ENCODE measurements at regions not wholly inside any gene's neighbourhood (a gene's known extent, or its start where the extent isn't known, plus 50 kb on each side); places are given as distances from the start of the nearest gene placed in this dataset.

DNA sequence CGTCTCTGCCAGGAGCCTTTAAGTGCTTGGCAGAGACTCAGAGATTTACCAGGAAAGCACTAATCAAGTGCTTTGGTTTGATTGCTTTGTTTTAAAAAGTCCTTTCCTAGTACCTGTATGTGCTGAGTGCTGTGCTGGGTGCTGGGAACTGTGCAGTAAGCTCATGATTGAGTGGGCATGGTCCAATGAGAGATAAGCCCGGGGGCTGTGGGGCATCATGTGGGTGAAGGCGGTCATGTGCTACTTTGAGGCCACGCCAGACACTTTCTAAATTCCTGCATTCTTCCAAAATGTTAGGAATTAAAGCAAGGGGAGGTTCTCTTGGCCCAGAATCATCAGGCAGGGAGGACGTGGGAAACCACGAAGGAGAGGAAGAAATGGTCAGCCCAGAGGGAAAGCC lies 109.0 kb downstream of the ACAA2 start:
- H2BK15ac ChIP-seq (ENCODE audit: low read length), result no peak overlapping the region
- H2AK5ac ChIP-seq (ENCODE audit: low read depth, low read length), result no peak overlapping the region
- no peak overlapping the region for H4K8ac ChIP-seq (ENCODE audit: low read depth, low read length)
- peaks cover 0 to 2% of the 10 kb centered on the region in 2 donors for H3K4me1 ChIP-seq (ENCODE audit: control insufficient read depth in 2 of 2, insufficient read depth in 1 of 2, low read depth in 1 of 2, low read length in 2 of 2)
- H2BK120ac ChIP-seq (ENCODE audit: low read depth, low read length), result no peak overlapping the region
- peaks cover 0 to 4% (median 0%) of the 10 kb centered on the region in 3 experiments for H3K27me3 ChIP-seq (ENCODE audit: control insufficient read depth in 3 of 3, insufficient read depth in 3 of 3, low read depth in 1 of 3, low read length in 3 of 3)
- H4K91ac ChIP-seq (ENCODE audit: low read depth, low read length, poor library complexity), result no peak overlapping the region
- no peaks in the 10 kb centered on the region for H3K79me1 ChIP-seq (ENCODE audit: low read depth, low read length)
- WGBS, 2 donors (ENCODE audit: extremely low coverage in 2 of 2, insufficient read length in 2 of 2, insufficient replicate concordance in 1 of 2), result no CpG with 5 or more reads among the region's 6 CpGs
- H2BK5ac ChIP-seq (ENCODE audit: low read length), result no peak overlapping the region
- no peak overlapping the region for H3K4ac ChIP-seq (ENCODE audit: low read length)
- H3K4me2 ChIP-seq (ENCODE audit: insufficient read depth, low read length, poor library complexity, severe bottlenecking), result no peak overlapping the region
- no peak overlapping the region for H2AFZ ChIP-seq (ENCODE audit: low read length)
- no peak overlapping the region for H2BK12ac ChIP-seq (ENCODE audit: low read length)
- H3K23ac ChIP-seq (ENCODE audit: low read depth, low read length, poor library complexity), result no peak overlapping the region
- no peak overlapping the region for H3K4me3 ChIP-seq (ENCODE audit: low read length in 2 of 2)
- H3K18ac ChIP-seq (ENCODE audit: low read length), result no peak overlapping the region
- no peak for DNase-seq (ENCODE audit: low spot score)
- H3K9ac ChIP-seq (ENCODE audit: low read depth, low read length, poor library complexity), result no peak overlapping the region
- H3K14ac ChIP-seq (ENCODE audit: low read length), result no peak overlapping the region
- H3K27ac ChIP-seq (replicated peaks; ENCODE audit: low read length), result no peak overlapping the region
- no peaks in the 10 kb centered on the region for H3K36me3 ChIP-seq (replicated peaks in 1 of 2; ENCODE audit: control insufficient read depth in 2 of 2, insufficient read depth in 2 of 2, low read length in 2 of 2)
- no peaks in the 10 kb centered on the region for H3K9me3 ChIP-seq (replicated peaks in 1 of 2; ENCODE audit: control insufficient read depth in 2 of 2, insufficient read depth in 1 of 2, low read depth in 1 of 2, low read length in 2 of 2)

- Histone ChIP-seq H3K9me3 (replicated peaks in 1 of 2; ENCODE audit: control insufficient read depth in 2 of 2, insufficient read depth in 1 of 2, low read depth in 1 of 2, low read length in 2 of 2) (no peaks in the 10 kb centered on the region), H3K23ac (ENCODE audit: low read depth, low read length, poor library complexity) (no peak overlapping the region), H2AK5ac (ENCODE audit: low read depth, low read length) (no peak overlapping the region), H3K14ac (ENCODE audit: low read length) (no peak overlapping the region), H3K4ac (ENCODE audit: low read length) (no peak overlapping the region), H2BK120ac (ENCODE audit: low read depth, low read length) (no peak overlapping the region), H3K36me3 (replicated peaks in 1 of 2; ENCODE audit: control insufficient read depth in 2 of 2, insufficient read depth in 2 of 2, low read length in 2 of 2) (no peaks in the 10 kb centered on the region), H3K9ac (ENCODE audit: low read depth, low read length, poor library complexity) (no peak overlapping the region), H2AFZ (ENCODE audit: low read length) (no peak overlapping the region), H3K27ac (replicated peaks; ENCODE audit: low read length) (no peak overlapping the region), H3K4me1 (ENCODE audit: control insufficient read depth in 2 of 2, insufficient read depth in 1 of 2, low read depth in 1 of 2, low read length in 2 of 2) (peaks cover 13 to 14% of the 10 kb centered on the region in 2 donors), H3K79me1 (ENCODE audit: low read depth, low read length) (no peaks in the 10 kb centered on the region), H3K4me3 (ENCODE audit: low read length in 2 of 2) (no peak overlapping the region), H2BK5ac (ENCODE audit: low read length) (no peak overlapping the region), H2BK15ac (ENCODE audit: low read length) (no peak overlapping the region), H3K18ac (ENCODE audit: low read length) (no peak overlapping the region), H4K91ac (ENCODE audit: low read depth, low read length, poor library complexity) (no peak overlapping the region), H2BK12ac (ENCODE audit: low read length) (no peak overlapping the region), H3K4me2 (ENCODE audit: insufficient read depth, low read length, poor library complexity, severe bottlenecking) (no peak overlapping the region), H3K27me3 (ENCODE audit: control insufficient read depth in 3 of 3, insufficient read depth in 3 of 3, low read depth in 1 of 3, low read length in 3 of 3) (no peaks in the 10 kb centered on the region), H4K8ac (ENCODE audit: low read depth, low read length) (no peak overlapping the region)
- no peak for DNase-seq (ENCODE audit: low spot score)
- WGBS, 2 donors (ENCODE audit: extremely low coverage in 2 of 2, insufficient read length in 2 of 2, insufficient replicate concordance in 1 of 2), result no CpG with 5 or more reads among the region's 5 CpGs
These were observed 112.1 kb downstream of the ACAA2 start for GRCh38 chr18:49701190-49701589.

GRCh38 chr18:49699303-49699702 lies 114.0 kb downstream of the ACAA2 start:
- H4K8ac ChIP-seq (ENCODE audit: low read depth, low read length), result no peak overlapping the region
- H3K27ac ChIP-seq (replicated peaks; ENCODE audit: low read length), result no peak overlapping the region
- H3K4me1 ChIP-seq (ENCODE audit: control insufficient read depth in 2 of 2, insufficient read depth in 1 of 2, low read depth in 1 of 2, low read length in 2 of 2), result peaks cover 12 to 14% of the 10 kb centered on the region in 2 donors
- no peaks in the 10 kb centered on the region for H3K9me3 ChIP-seq (replicated peaks in 1 of 2; ENCODE audit: control insufficient read depth in 2 of 2, insufficient read depth in 1 of 2, low read depth in 1 of 2, low read length in 2 of 2)
- no peak overlapping the region for H4K91ac ChIP-seq (ENCODE audit: low read depth, low read length, poor library complexity)
- H2AFZ ChIP-seq (ENCODE audit: low read length), result no peak overlapping the region
- H3K4me3 ChIP-seq (ENCODE audit: low read length in 2 of 2), result no peak overlapping the region
- no peak overlapping the region for H2BK5ac ChIP-seq (ENCODE audit: low read length)
- no peak overlapping the region for H2BK12ac ChIP-seq (ENCODE audit: low read length)
- DNase-seq (ENCODE audit: low spot score), result no peak
- no peak overlapping the region for H3K4ac ChIP-seq (ENCODE audit: low read length)
- no CpG with 5 or more reads among the region's 6 CpGs for WGBS, 2 donors (ENCODE audit: extremely low coverage in 2 of 2, insufficient read length in 2 of 2, insufficient replicate concordance in 1 of 2)
- H3K27me3 ChIP-seq (ENCODE audit: control insufficient read depth in 3 of 3, insufficient read depth in 3 of 3, low read depth in 1 of 3, low read length in 3 of 3), result no peaks in the 10 kb centered on the region
- no peak overlapping the region for H3K14ac ChIP-seq (ENCODE audit: low read length)
- no peaks in the 10 kb centered on the region for H3K79me1 ChIP-seq (ENCODE audit: low read depth, low read length)
- no peak overlapping the region for H3K18ac ChIP-seq (ENCODE audit: low read length)
- H2BK15ac ChIP-seq (ENCODE audit: low read length), result no peak overlapping the region
- no peak overlapping the region for H2BK120ac ChIP-seq (ENCODE audit: low read depth, low read length)
- H3K4me2 ChIP-seq (ENCODE audit: insufficient read depth, low read length, poor library complexity, severe bottlenecking), result no peak overlapping the region
- H3K36me3 ChIP-seq (replicated peaks in 1 of 2; ENCODE audit: control insufficient read depth in 2 of 2, insufficient read depth in 2 of 2, low read length in 2 of 2), result no peaks in the 10 kb centered on the region
- H3K23ac ChIP-seq (ENCODE audit: low read depth, low read length, poor library complexity), result no peak overlapping the region
- no peak overlapping the region for H3K9ac ChIP-seq (ENCODE audit: low read depth, low read length, poor library complexity)
- H2AK5ac ChIP-seq (ENCODE audit: low read depth, low read length), result no peak overlapping the region

DNA sequence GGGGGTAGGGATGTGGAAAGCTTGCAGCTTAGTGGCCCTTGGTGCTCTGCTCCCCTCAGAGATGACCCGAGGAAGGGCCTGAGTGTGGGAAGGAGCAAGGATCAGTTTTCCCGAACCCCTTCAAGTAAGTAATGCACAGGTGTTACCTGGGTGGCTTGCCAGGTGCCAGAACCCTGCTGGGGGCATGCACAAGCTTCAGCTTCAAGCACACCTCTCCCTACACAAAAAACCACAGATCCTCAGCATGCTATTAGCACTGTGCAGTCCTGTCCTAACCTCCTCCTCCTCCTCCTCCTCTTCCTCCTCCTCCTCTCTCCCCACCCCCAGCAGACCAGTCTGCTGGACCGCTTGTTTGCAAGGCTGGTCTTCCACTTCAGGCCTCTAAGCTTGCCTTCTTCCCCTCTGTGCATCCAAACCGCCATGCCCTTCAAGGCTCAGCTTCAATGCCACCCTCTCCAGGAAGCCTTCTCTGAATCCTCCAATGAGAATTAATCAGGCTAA lies 114.8 kb downstream of the ACAA2 start:
- H3K4me1 ChIP-seq (ENCODE audit: control insufficient read depth in 2 of 2, insufficient read depth in 1 of 2, low read depth in 1 of 2, low read length in 2 of 2), result peaks cover 11 to 14% of the 10 kb centered on the region in 2 donors
- no peak overlapping the region for H3K9ac ChIP-seq (ENCODE audit: low read depth, low read length, poor library complexity)
- H2BK15ac ChIP-seq (ENCODE audit: low read length), result no peak overlapping the region
- H3K18ac ChIP-seq (ENCODE audit: low read length), result peak overlapping the region; percentile 31
- H3K23ac ChIP-seq (ENCODE audit: low read depth, low read length, poor library complexity), result no peak overlapping the region
- no peak overlapping the region for H4K8ac ChIP-seq (ENCODE audit: low read depth, low read length)
- H3K27ac ChIP-seq (replicated peaks; ENCODE audit: low read length), result no peak overlapping the region
- DNase-seq (ENCODE audit: low spot score), result no peak
- H3K79me1 ChIP-seq (ENCODE audit: low read depth, low read length), result no peaks in the 10 kb centered on the region
- no peak overlapping the region for H2AFZ ChIP-seq (ENCODE audit: low read length)
- no peak overlapping the region for H3K14ac ChIP-seq (ENCODE audit: low read length)
- no peak overlapping the region for H3K4ac ChIP-seq (ENCODE audit: low read length)
- no peak overlapping the region for H2BK12ac ChIP-seq (ENCODE audit: low read length)
- H3K9me3 ChIP-seq (replicated peaks in 1 of 2; ENCODE audit: control insufficient read depth in 2 of 2, insufficient read depth in 1 of 2, low read depth in 1 of 2, low read length in 2 of 2), result no peaks in the 10 kb centered on the region
- H2BK120ac ChIP-seq (ENCODE audit: low read depth, low read length), result peak overlapping the region; percentile 14
- no peak overlapping the region for H4K91ac ChIP-seq (ENCODE audit: low read depth, low read length, poor library complexity)
- WGBS, 2 donors (ENCODE audit: extremely low coverage in 2 of 2, insufficient read length in 2 of 2, insufficient replicate concordance in 1 of 2), result no CpG with 5 or more reads among the region's 4 CpGs
- H3K27me3 ChIP-seq (ENCODE audit: control insufficient read depth in 3 of 3, insufficient read depth in 3 of 3, low read depth in 1 of 3, low read length in 3 of 3), result no peaks in the 10 kb centered on the region
- no peak overlapping the region for H3K4me3 ChIP-seq (ENCODE audit: low read length in 2 of 2)
- H2BK5ac ChIP-seq (ENCODE audit: low read length), result peak overlapping the region; percentile 67
- no peaks in the 10 kb centered on the region for H3K36me3 ChIP-seq (replicated peaks in 1 of 2; ENCODE audit: control insufficient read depth in 2 of 2, insufficient read depth in 2 of 2, low read length in 2 of 2)
- H3K4me2 ChIP-seq (ENCODE audit: insufficient read depth, low read length, poor library complexity, severe bottlenecking), result no peak overlapping the region
- H2AK5ac ChIP-seq (ENCODE audit: low read depth, low read length), result no peak overlapping the region

Measured in neuronal stem cell (in vitro differentiated cells).